ENCODE measurements at regions not wholly inside any gene's neighbourhood (a gene's known extent, or its start where the extent isn't known, plus 50 kb on each side); places are given as distances from the start of the nearest gene placed in this dataset.

DNA sequence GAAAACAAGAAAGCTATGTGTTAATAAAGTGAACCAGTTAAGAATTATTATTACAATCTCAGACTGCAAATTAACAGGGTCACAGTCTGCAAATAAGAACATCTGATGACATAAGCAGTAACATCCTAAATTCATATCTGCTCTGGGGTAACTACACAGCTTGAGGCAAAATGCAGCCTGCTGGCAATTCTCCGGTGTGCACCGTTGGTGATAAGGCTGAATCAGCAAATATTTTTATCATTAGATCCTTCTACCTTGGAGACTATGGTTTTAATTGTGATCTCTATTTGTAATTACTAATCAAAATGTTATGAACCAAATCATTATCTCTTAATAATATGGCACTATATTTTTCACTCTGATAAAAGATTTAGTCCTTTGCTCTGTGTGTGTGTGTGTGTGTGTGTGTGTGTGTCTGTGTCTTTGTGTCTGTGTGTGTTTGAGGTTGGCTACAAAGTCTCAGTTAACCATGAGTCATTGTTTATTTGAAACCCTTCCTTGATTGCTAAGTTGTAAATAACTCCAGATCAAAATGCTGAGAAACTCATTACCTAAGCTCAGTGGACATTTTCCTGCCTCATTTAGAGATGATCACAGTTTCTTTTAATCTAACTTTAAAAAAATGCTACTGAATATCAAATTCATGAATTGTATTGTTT lies 442.6 kb downstream of the GXYLT1 start:
- TF ChIP-seq, protein P1, sequence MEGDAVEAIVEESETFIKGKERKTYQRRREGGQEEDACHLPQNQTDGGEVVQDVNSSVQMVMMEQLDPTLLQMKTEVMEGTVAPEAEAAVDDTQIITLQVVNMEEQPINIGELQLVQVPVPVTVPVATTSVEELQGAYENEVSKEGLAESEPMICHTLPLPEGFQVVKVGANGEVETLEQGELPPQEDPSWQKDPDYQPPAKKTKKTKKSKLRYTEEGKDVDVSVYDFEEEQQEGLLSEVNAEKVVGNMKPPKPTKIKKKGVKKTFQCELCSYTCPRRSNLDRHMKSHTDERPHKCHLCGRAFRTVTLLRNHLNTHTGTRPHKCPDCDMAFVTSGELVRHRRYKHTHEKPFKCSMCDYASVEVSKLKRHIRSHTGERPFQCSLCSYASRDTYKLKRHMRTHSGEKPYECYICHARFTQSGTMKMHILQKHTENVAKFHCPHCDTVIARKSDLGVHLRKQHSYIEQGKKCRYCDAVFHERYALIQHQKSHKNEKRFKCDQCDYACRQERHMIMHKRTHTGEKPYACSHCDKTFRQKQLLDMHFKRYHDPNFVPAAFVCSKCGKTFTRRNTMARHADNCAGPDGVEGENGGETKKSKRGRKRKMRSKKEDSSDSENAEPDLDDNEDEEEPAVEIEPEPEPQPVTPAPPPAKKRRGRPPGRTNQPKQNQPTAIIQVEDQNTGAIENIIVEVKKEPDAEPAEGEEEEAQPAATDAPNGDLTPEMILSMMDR (IDR thresholded peaks at IDR 0.05) = no peak
- TF ChIP-seq ZFX (IDR thresholded peaks at IDR 0.05; ENCODE audit: borderline replicate concordance) = no peak
